ENCODE measurements at regions not wholly inside any gene's neighbourhood (a gene's known extent, or its start where the extent isn't known, plus 50 kb on each side); places are given as distances from the start of the nearest gene placed in this dataset.

DNA sequence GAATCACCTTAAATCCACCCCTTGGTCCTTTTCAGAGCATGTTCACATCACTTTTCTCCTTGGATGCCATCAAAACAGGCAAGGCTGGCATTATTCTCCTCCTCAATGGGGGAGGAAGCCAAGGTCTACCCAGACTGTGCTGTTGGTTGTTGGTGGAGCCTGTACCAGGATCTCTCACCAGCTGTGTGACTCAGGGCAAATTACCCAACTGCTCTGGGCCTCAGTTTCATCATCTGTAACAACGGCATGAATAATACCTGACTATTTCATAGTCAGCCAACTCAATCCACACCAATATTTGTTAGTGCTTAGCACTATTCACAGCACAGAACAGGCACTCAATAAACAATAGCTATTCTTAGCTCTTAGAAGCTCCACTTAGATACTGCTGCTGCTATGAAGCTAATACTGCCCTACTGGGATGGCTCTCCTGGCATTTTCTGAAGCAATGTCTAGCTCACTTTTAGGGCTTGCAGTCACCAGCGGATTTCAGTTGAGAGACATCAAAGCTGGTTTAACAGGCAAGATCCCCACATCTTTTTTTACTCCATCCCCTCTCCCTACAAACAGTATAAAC lies 116.9 kb downstream of the CCNA1 start:
- Histone ChIP-seq H3K27ac (no peak overlapping the region), H3K4me2 (no peak overlapping the region), H3K9me3 (no peaks in the 10 kb centered on the region), H3K4me1 (no peaks in the 10 kb centered on the region), H3K4me3 (no peak overlapping the region)
- DNase-seq (ENCODE audit: low read depth in 1 of 2, low spot score in 1 of 2) (no peak), FAIRE-seq (no peak), ATAC-seq (no peak)
- TF ChIP-seq, protein P1, sequence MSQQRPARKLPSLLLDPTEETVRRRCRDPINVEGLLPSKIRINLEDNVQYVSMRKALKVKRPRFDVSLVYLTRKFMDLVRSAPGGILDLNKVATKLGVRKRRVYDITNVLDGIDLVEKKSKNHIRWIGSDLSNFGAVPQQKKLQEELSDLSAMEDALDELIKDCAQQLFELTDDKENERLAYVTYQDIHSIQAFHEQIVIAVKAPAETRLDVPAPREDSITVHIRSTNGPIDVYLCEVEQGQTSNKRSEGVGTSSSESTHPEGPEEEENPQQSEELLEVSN (IDR thresholded peaks at IDR 0.05; ENCODE audit: borderline replicate concordance, low read depth), result no peak
- TF ChIP-seq NFE2L2 (conservative IDR thresholded peaks at IDR 0.05; ENCODE audit: low read length) (no peak), HOXB13 (CRISPR knock-in tag; IDR thresholded peaks at IDR 0.05; ENCODE audit: low read depth) (no peak), PHF8 (IDR thresholded peaks at IDR 0.05; ENCODE audit: borderline replicate concordance, low read depth) (no peak)
- TF ChIP-seq, protein P2, sequence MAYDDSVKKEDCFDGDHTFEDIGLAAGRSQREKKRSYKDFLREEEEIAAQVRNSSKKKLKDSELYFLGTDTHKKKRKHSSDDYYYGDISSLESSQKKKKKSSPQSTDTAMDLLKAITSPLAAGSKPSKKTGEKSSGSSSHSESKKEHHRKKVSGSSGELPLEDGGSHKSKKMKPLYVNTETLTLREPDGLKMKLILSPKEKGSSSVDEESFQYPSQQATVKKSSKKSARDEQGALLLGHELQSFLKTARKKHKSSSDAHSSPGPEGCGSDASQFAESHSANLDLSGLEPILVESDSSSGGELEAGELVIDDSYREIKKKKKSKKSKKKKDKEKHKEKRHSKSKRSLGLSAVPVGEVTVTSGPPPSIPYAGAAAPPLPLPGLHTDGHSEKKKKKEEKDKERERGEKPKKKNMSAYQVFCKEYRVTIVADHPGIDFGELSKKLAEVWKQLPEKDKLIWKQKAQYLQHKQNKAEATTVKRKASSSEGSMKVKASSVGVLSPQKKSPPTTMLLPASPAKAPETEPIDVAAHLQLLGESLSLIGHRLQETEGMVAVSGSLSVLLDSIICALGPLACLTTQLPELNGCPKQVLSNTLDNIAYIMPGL (CRISPR knock-in tag; IDR thresholded peaks at IDR 0.05; ENCODE audit: borderline replicate concordance), result no peak
- TF ChIP-seq, protein P3, sequence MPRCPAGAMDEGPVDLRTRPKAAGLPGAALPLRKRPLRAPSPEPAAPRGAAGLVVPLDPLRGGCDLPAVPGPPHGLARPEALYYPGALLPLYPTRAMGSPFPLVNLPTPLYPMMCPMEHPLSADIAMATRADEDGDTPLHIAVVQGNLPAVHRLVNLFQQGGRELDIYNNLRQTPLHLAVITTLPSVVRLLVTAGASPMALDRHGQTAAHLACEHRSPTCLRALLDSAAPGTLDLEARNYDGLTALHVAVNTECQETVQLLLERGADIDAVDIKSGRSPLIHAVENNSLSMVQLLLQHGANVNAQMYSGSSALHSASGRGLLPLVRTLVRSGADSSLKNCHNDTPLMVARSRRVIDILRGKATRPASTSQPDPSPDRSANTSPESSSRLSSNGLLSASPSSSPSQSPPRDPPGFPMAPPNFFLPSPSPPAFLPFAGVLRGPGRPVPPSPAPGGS (IDR thresholded peaks at IDR 0.05), result no peak
- ChIA-PET POLR2A (no interaction called here), CTCF (interaction anchor here (1.5 kb wide), 1 partner anchor 19 kb away, joined by 3 read pairs; no protein-coding TSS in a partner anchor)
- WGBS (ENCODE audit: missing lambda C conversion rate), result 0% methylated on average over 2 of the region's 2 CpGs

DNA sequence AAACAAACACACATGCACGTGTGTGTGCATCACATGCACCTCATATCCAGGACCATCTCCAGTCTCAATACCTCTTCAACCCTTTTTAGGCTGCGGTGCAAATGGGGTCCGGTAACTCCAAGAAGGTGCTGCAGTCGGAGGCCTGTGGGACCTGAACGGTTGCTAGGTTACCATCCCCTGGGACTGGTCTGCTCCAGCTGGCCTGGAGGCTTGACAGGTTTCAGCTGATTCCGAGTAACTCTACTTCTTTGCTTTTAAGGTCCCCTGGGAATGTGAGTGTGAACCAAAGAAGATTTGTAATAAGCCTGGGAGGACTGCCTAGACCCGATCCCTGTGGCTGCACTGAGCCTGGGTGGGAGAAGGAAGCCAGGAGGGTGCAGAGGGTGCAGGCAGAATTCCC lies 117.5 kb downstream of the CCNA1 start:
- DNase-seq (ENCODE audit: low read depth in 1 of 2, low spot score in 1 of 2), result no peak
- no peak overlapping the region for H3K27ac ChIP-seq
- H3K4me2 ChIP-seq, result no peak overlapping the region
- ATAC-seq, result no peak
- CTCF ChIA-PET, result no interaction called here
- H3K4me3 ChIP-seq, result no peak overlapping the region
- no peaks in the 10 kb centered on the region for H3K4me1 ChIP-seq
- TF ChIP-seq FOSB (CRISPR knock-in tag; IDR thresholded peaks at IDR 0.05), result no peak
- no peak for TF ChIP-seq ZNF302 (CRISPR knock-in tag; IDR thresholded peaks at IDR 0.05)
- no peak for TF ChIP-seq HDAC2 (IDR thresholded peaks at IDR 0.05)
- no peak for TF ChIP-seq CHD2 (IDR thresholded peaks at IDR 0.05; ENCODE audit: low read length, partially characterized antibody)
- TF ChIP-seq MAZ (IDR thresholded peaks at IDR 0.05; ENCODE audit: borderline replicate concordance, low read depth, low read length), result no peak
- TF ChIP-seq FOXS1 (CRISPR knock-in tag; IDR thresholded peaks at IDR 0.05), result no peak
- TF ChIP-seq, protein P4, sequence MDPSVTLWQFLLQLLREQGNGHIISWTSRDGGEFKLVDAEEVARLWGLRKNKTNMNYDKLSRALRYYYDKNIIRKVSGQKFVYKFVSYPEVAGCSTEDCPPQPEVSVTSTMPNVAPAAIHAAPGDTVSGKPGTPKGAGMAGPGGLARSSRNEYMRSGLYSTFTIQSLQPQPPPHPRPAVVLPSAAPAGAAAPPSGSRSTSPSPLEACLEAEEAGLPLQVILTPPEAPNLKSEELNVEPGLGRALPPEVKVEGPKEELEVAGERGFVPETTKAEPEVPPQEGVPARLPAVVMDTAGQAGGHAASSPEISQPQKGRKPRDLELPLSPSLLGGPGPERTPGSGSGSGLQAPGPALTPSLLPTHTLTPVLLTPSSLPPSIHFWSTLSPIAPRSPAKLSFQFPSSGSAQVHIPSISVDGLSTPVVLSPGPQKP (IDR thresholded peaks at IDR 0.05; ENCODE audit: low read depth, low read length), result no peak
- TF ChIP-seq CEBPB (IDR thresholded peaks at IDR 0.05), result no peak
- TF ChIP-seq CBX8 (IDR thresholded peaks at IDR 0.05), result no peak
- no peak for TF ChIP-seq BHLHE40 (IDR thresholded peaks at IDR 0.05; ENCODE audit: low read depth, low read length)
- TF ChIP-seq, protein P5, sequence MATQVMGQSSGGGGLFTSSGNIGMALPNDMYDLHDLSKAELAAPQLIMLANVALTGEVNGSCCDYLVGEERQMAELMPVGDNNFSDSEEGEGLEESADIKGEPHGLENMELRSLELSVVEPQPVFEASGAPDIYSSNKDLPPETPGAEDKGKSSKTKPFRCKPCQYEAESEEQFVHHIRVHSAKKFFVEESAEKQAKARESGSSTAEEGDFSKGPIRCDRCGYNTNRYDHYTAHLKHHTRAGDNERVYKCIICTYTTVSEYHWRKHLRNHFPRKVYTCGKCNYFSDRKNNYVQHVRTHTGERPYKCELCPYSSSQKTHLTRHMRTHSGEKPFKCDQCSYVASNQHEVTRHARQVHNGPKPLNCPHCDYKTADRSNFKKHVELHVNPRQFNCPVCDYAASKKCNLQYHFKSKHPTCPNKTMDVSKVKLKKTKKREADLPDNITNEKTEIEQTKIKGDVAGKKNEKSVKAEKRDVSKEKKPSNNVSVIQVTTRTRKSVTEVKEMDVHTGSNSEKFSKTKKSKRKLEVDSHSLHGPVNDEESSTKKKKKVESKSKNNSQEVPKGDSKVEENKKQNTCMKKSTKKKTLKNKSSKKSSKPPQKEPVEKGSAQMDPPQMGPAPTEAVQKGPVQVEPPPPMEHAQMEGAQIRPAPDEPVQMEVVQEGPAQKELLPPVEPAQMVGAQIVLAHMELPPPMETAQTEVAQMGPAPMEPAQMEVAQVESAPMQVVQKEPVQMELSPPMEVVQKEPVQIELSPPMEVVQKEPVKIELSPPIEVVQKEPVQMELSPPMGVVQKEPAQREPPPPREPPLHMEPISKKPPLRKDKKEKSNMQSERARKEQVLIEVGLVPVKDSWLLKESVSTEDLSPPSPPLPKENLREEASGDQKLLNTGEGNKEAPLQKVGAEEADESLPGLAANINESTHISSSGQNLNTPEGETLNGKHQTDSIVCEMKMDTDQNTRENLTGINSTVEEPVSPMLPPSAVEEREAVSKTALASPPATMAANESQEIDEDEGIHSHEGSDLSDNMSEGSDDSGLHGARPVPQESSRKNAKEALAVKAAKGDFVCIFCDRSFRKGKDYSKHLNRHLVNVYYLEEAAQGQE (IDR thresholded peaks at IDR 0.05), result no peak
- no peak for TF ChIP-seq ZFP36 (IDR thresholded peaks at IDR 0.05; ENCODE audit: borderline replicate concordance, partially characterized antibody)
- no peak for TF ChIP-seq JUN (IDR thresholded peaks at IDR 0.05)
- TF ChIP-seq FOSL2 (IDR thresholded peaks at IDR 0.05), result no peak
- no peak for TF ChIP-seq FOSL2 (CRISPR knock-in tag; IDR thresholded peaks at IDR 0.05)
- TF ChIP-seq NFE2L2 (conservative IDR thresholded peaks at IDR 0.05; ENCODE audit: low read length), result no peak
- no peak for TF ChIP-seq NPAS2 (CRISPR knock-in tag; IDR thresholded peaks at IDR 0.05; ENCODE audit: borderline replicate concordance)
- no peak for TF ChIP-seq EHMT2 (IDR thresholded peaks at IDR 0.05; ENCODE audit: low read depth)
- TF ChIP-seq, protein P3 (IDR thresholded peaks at IDR 0.05), result no peak
- H3K9me3 ChIP-seq, result no peaks in the 10 kb centered on the region
- WGBS (ENCODE audit: missing lambda C conversion rate), result 9% methylated on average over 7 of the region's 7 CpGs
- no peak for FAIRE-seq
- POLR2A ChIA-PET, result no interaction called here

All from A549 (cell line).